GM21367 (cell line): ENCODE measurements at regions not wholly inside any gene's neighbourhood (a gene's known extent, or its start where the extent isn't known, plus 50 kb on each side); places are given as distances from the start of the nearest gene placed in this dataset.

Source experiments
- ATAC-seq: cut with Tn5 transposase; IDR thresholded peaks from one replicate; pipeline ENCODE4 v1.9.1; 2021; ENCODE audit not compliant: unreplicated experiment

- ATAC-seq: no peak
These were observed 99.1 kb upstream of the RGS4 start for GRCh38 chr1:162970021-162970420.

- ATAC-seq: no peak
These were observed 102.5 kb upstream of the RGS4 start for GRCh38 chr1:162966613-162967012.

GRCh38 chr1:162964901-162965300 lies 103.9 kb upstream of the CCDC190 start:
- no peak for ATAC-seq

GRCh38 chr1:162956922-162957321 lies 95.9 kb upstream of the CCDC190 start:
- no peak for ATAC-seq

- no peak for ATAC-seq
These were observed 93.8 kb upstream of the CCDC190 start for GRCh38 chr1:162954824-162955223.

GRCh38 chr1:162952956-162953355 lies 92.0 kb upstream of the CCDC190 start:
- no peak for ATAC-seq

- peak; percentile 96 for ATAC-seq
These were observed 90.8 kb upstream of the CCDC190 start for GRCh38 chr1:162951553-162952315.

GRCh38 chr1:162950187-162950586 lies 89.2 kb upstream of the CCDC190 start:
- ATAC-seq: no peak

- ATAC-seq: no peak
These were observed 85.7 kb upstream of the CCDC190 start for GRCh38 chr1:162946701-162947100.

GRCh38 chr1:162944974-162945674 lies 84.1 kb upstream of the CCDC190 start:
- no peak for ATAC-seq

GRCh38 chr1:162943622-162944021 lies 82.6 kb upstream of the CCDC190 start:
- ATAC-seq: no peak

GRCh38 chr1:162942916-162943559 lies 82.1 kb upstream of the CCDC190 start:
- ATAC-seq: no peak

- no peak for ATAC-seq
These were observed 80.0 kb upstream of the CCDC190 start for GRCh38 chr1:162941024-162941423.

- no peak for ATAC-seq
These were observed 78.1 kb upstream of the CCDC190 start for GRCh38 chr1:162939035-162939434.

GRCh38 chr1:162937716-162938395 lies 76.9 kb upstream of the CCDC190 start:
- ATAC-seq: no peak

GRCh38 chr1:162930976-162931560 lies 70.1 kb upstream of the CCDC190 start:
- ATAC-seq: no peak

GRCh38 chr1:162930532-162930931 lies 69.6 kb upstream of the CCDC190 start:
- ATAC-seq: no peak

GRCh38 chr1:162929177-162929576 lies 68.2 kb upstream of the CCDC190 start:
- no peak for ATAC-seq

- ATAC-seq: no peak
These were observed 67.2 kb upstream of the CCDC190 start for GRCh38 chr1:162928141-162928540.

GRCh38 chr1:162927421-162927820 lies 66.4 kb upstream of the CCDC190 start:
- ATAC-seq: no peak

- ATAC-seq: no peak
These were observed 65.9 kb upstream of the CCDC190 start for GRCh38 chr1:162926906-162927305.
